HG03457 (cell line): ENCODE measurements at regions not wholly inside any gene's neighbourhood (a gene's known extent, or its start where the extent isn't known, plus 50 kb on each side); places are given as distances from the start of the nearest gene placed in this dataset.

ENCODE experiments used
- ATAC-seq: cut with Tn5 transposase; IDR thresholded peaks from one replicate; pipeline ENCODE4 v1.9.1; 2021; ENCODE audit warnings: moderate number of reproducible peaks; ENCODE audit not compliant: unreplicated experiment

DNA sequence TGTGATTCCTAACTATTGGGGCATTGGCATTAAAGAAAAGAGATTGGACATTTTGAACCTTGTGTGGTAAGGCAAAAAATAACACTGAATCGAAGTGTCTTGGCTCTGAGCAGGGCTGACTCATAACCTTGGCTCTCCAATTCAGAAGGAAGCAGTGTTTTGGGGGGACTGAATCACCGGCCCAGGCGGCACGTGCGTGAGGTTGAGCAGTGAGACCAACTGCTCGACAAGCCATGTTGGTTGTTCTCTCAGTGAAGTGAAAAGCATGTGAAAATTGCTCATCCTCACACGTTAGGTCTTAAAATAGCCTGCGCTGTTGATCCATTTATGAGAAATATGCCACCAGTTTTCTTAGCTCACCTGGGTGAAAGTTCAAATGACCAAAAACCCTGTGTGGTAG lies 137.8 kb upstream of the SPACA1 start:
- no peak for ATAC-seq

DNA sequence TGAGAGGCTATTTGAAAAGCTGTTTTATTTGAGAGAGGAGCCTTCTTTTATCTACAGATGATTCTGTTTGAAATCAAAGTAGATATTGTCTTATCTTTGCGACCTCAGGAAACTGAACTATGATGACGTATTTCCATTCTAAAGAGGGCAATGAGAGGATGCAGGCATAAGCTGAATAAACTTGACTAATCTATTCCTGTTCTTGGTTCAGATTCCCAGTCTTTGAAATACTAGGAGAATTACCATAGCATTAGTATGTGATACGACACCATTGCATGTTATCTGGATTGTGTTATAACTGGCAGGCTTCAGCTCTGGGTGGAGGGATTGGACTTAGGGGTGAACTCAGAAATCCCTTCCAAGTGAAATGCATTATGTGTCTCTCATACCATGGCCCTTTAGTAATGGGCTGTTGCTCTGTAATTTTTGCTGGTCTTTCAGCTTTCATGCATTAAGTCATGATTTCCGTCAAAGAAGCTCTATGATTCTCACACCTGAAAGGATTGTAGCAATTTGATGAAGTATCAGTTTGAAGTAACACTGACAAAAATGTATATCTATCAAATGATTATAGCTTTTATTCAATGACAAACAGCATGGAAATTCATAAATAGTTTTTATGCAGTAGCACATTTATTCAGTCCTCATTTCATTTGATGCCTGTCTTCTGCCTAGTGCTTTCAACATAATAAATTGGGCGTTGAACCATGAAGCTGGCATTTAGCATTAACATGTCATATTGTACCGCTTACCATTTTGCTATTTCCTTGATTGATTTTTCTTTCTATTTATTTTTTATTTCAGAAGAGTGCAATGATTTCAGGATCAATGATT lies 138.4 kb upstream of the SPACA1 start:
- ATAC-seq, result no peak

- ATAC-seq, result peak; percentile 44
Observed at GRCh38 chr6:87907521-87907920, 140.1 kb upstream of the SPACA1 start.

DNA sequence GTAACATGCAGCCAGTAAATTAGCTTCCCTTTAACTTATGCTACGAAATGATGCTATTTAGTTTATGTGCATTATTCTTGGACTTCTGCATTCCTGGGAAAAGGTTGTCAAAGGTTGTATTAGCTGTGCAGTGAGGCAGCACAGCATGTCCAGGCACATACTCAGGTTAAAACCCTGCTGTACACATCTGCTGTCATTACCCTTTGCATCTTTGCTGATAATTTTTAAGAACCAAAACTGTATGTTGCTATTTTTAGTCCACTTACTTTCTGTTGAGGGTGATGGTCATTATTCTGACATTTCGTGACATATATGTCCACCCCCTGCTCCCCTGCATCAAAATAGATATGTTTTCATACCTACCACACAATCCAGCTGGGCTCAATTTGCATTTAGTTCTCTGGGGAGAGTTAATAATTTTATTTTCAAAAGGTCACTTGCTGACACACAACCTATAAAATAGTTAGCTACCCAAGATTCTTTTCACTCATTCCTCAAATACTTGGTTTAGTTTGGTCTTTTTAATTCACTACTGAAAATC lies 142.5 kb upstream of the SPACA1 start:
- peak; percentile 66 for ATAC-seq

DNA sequence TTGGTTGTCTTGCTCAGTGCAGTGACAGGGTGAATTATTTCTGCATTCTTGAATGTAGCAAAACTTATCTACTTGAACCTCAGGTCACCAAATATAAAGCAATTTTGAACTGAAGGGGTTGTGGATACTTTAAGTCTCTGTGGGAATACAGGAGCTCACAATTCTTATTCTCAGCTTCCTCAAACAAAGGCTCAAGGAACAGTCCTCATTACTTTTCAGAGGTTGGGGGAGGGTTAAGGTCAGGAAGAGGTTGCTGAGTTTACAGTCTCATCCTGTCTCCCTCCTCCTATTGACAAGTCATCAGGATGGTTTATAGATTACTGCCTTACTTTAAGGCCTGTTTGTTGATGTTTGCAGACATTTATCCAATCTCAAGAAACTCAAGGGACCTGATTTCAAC lies 143.6 kb upstream of the SPACA1 start:
- ATAC-seq, result no peak

GRCh38 chr6:87903323-87903722 lies 144.3 kb upstream of the SPACA1 start:
- ATAC-seq, result no peak

- ATAC-seq, result no peak
Observed at GRCh38 chr6:87902383-87902782, 145.3 kb upstream of the SPACA1 start.

GRCh38 chr6:87901613-87902012 lies 146.0 kb upstream of the SPACA1 start:
- ATAC-seq, result no peak

GRCh38 chr6:87900160-87900698 lies 147.4 kb upstream of the SPACA1 start:
- ATAC-seq, result no peak

DNA sequence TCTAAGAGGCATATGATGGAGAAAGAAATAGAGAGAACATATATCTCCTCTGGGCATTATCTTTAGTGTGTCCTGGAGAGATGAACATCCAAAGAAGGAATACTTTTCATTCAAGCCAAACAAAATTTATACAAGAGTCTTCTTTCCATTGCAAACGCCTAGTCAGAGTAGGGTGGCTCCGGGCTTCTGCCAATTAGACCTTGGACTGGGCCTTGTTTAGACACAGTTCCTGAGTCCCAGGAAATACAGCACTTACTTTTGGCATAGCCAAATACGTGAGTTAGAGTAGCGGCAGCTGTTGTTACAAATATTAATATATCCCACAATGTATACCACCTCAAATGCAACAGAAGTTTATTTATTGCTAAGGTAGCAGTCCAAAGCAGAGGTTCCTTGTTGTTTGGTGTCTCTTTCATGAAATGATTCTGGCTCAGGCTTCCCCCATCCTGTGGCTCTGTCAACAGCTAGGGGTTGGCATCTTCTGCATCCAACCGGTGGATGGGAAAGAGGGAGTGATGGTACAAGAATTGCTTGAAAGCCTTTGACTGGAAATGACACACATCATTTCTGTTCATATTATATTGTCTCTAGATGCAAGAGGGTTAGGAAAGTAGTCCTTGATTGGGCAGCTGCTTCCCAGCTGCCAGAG lies 148.0 kb upstream of the SPACA1 start:
- no peak for ATAC-seq

GRCh38 chr6:87897663-87898062 lies 150.0 kb upstream of the SPACA1 start:
- no peak for ATAC-seq

- ATAC-seq, result no peak
Observed at GRCh38 chr6:87897013-87897412, 150.6 kb upstream of the SPACA1 start.

- no peak for ATAC-seq
Observed at GRCh38 chr6:87887266-87887665, 160.4 kb upstream of the SPACA1 start.

GRCh38 chr6:87884203-87884602 lies 163.4 kb upstream of the SPACA1 start:
- no peak for ATAC-seq

- no peak for ATAC-seq
Observed at GRCh38 chr6:87881342-87881895, 166.2 kb upstream of the SPACA1 start.

DNA sequence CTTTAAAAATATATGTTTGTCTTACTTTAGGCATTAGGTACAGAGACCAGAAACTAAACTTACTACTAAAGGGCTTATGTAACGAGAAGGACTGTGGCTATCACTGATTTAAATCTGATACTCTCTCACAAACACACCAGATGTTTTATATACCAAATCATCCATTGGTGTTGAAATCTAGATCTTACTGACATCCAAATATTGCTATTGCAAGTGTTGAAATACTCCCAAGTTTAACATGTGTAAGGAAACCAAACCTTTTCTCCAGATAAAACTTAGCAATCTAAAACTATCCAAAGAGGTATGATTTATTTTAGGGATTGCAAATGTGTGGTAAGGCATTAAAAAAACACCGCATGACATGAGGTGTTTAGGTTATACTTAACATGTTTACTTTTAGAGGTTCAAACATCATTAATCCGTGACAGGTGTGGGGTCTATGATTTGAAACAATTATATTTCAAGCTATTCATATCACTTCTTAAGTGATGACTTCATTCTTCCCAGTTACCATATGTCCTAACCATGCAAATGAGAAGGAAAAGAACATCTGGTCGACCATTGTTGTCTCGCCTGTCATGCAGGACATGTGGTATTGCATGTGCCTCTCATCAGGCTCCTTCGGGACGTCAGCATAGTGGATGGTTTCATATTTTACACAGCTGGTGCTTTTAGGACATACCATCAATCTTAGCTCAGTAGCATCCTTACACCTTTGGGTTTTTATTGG lies 168.3 kb upstream of the SPACA1 start:
- ATAC-seq, result no peak

- ATAC-seq, result no peak
Observed at GRCh38 chr6:87875781-87876180, 171.9 kb upstream of the SPACA1 start.

- no peak for ATAC-seq
Observed at GRCh38 chr6:87873556-87873955, 171.5 kb upstream of the AKIRIN2 start.

DNA sequence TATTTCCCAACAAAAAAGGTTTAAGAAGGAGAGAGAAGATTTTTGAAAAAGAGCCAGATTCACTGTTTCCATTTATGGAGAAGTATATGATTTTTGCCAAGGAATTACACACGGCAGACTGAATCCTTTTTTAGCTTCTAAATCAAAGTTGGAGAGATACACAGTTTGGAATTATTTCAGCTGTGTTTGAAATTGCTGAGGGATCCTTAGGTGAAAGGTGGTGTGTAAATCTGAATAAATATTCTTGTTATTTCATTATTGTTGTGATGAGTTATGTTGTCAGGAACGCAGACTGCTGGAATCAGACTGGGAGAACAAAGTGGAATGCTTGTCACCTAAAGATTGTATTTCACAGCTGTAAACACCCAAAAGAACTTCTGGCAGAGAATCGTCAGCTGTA lies 168.5 kb upstream of the AKIRIN2 start:
- ATAC-seq, result no peak

DNA sequence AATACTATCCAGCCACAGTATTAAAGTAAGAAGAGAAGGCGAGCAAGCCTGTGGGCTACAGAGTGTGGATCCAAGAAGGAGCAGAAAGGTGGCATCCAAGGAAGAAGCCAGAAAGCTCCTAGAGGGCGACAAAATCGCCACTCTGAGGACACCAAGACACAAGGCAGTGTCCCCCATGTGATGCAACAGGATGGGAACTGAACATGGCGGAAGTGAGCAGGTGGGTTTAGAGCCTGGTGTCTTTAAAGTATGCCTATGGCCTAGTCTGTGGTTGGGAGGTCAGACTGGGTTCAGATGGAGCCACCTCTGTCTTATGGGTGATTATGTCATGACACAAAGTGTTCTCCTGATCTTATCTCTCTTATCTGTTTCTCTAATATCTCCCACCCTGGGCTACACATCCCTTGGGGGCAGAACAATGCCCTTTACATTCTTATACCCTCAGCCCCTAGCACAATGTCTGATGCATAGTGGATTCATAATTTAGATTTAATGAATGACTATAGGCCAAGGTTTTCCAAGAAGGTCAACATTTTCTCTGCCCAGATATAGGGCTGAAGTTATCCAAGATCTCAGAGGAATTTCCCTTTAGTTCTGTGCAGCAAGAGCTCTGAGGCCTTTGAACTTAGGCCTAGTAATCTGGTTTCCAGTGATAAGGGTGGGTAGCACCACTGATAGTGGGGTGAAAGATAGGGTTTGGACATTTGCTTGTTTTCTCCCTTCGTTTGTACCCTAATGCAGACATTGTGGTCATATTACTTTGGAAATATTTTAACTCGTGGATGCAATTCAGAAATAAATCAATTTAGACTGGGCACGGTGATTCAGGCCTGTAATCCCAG lies 167.3 kb upstream of the AKIRIN2 start:
- ATAC-seq, result no peak
